Pancreas (tissue), 10 donors: ENCODE measurements at regions not wholly inside any gene's neighbourhood (a gene's known extent, or its start where the extent isn't known, plus 50 kb on each side); places are given as distances from the start of the nearest gene placed in this dataset.

Experiments used
- ATAC-seq, 4 donors: fragments of 200-7000 bp; cut with Tn5 transposase; one replicate each; pipeline versions ENCODE4 v1.8.0 to v1.9.1; 2020; ENCODE audit warnings: mild to moderate bottlenecking in 4 of 4, moderate library complexity in 4 of 4
- DNase-seq, 6 donors: peaks; one replicate each; pipeline ENCODE4 v3.0.0-alpha.2; 2020
- FAIRE-seq: peaks from 2 replicates; lab custom pipeline; 2012; peaks lifted over from hg19 to GRCh38; lab: Jason Lieb, UNC
- H3K27ac ChIP-seq, 4 donors: fragments of 200-600 bp; sonication (generic); 1 replicate in 3 of 4; 2 replicates in 1 of 4; pipeline versions ENCODE4 v1.5.0 to v1.8.0; 2020
- H3K27me3 ChIP-seq, 4 donors: fragments of 200-600 bp; one replicate each; pipeline ENCODE4 v1.8.0; 2021
- H3K36me3 ChIP-seq, 3 donors: fragments of 200-600 bp; sonication (generic) in 1 of 3; one replicate each; pipeline versions ENCODE4 v1.5.0 to v1.8.0; 2020 to 2021
- H3K4me1 ChIP-seq, 3 donors: fragments of 200-600 bp; one replicate each; pipeline ENCODE4 v1.8.0; 2021
- H3K4me3 ChIP-seq, 4 donors: fragments of 200-600 bp; sonication (generic) in 2 of 4; one replicate each; pipeline versions ENCODE4 v1.5.0 to v1.8.0; 2020 to 2021
- H3K9me3 ChIP-seq, 4 donors: fragments of 200-600 bp; one replicate each; pipeline ENCODE4 v1.8.0; 2021
- WGBS, 2 donors: extraction: QIAGEN DNeasy Blood & Tissue Kit; methylation state at CpG; one replicate each; pipeline ENCODE4 v1.1.7; 2013; 5-methylcytosine and 5-hydroxymethylcytosine counted together
- intact Hi-C, 3 donors: fragments of 100-400 bp; cut with DNase I; formaldehyde crosslinking; loops; one replicate each; pipeline versions ENCODE4 v1.11.1 to v1.14.2; 2022
- TF ChIP-seq, protein P1 (sequence below), 4 donors: fragments of 200-600 bp; sonication (generic) in 3 of 4; IDR thresholded peaks; one replicate each; pipeline versions ENCODE4 v1.5.0 to v1.8.0; 2021; ENCODE audit warnings: antibody characterized with exemption in 4 of 4
- donor health status: healthy with polysubstance abuse.
- donor health status: DM: no; HTN: no; CAD: no; lungs with moderate emphysema.
- donor health status: DM: no; HTN: no; CAD: no.
- donor health status: control.
- donor health status: control.
- donor health status: Bipolar disorder and iron deficiency.
- donor health status: DM: yes; HTN: yes; CAD: no.
- donor health status: DM: no; HTN: no; CAD: no.
- donor health status: DM: no; HTN: no; CAD: no.
- donor health status: DM: yes; HTN: yes; CAD: no.

DNA sequence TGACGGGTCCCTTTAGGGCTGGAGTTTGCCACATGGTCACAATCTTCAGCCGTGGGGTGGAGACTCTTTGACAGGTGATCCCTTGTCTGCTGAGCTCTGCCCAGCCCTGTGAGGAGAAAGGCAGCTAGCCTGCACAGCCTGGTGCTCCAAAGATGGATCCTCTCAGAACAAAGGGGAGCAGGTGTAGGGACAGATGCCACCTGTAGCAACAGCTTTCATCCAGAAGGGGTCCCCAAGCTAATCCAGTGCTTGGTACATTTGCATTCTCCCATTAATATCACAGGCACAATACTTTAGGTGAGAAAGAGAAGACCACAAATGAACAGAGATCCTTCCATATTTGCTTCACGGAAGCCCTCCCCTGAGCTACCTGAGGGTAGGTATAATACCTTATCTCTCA, 93.2 kb downstream of the CCDC185 start:
- no peak overlapping the region for H3K4me3 ChIP-seq
- H3K27me3 ChIP-seq, result no peaks in the 10 kb centered on the region
- no peaks in the 10 kb centered on the region for H3K9me3 ChIP-seq
- 55 to 61% methylated on average over 3 of the region's 3 CpGs for WGBS, 2 donors
- no peak overlapping the region for H3K27ac ChIP-seq
- FAIRE-seq (no peak), DNase-seq (no peak), ATAC-seq (no peak)
- no peaks in the 10 kb centered on the region for H3K4me1 ChIP-seq
- TF ChIP-seq, protein P1, sequence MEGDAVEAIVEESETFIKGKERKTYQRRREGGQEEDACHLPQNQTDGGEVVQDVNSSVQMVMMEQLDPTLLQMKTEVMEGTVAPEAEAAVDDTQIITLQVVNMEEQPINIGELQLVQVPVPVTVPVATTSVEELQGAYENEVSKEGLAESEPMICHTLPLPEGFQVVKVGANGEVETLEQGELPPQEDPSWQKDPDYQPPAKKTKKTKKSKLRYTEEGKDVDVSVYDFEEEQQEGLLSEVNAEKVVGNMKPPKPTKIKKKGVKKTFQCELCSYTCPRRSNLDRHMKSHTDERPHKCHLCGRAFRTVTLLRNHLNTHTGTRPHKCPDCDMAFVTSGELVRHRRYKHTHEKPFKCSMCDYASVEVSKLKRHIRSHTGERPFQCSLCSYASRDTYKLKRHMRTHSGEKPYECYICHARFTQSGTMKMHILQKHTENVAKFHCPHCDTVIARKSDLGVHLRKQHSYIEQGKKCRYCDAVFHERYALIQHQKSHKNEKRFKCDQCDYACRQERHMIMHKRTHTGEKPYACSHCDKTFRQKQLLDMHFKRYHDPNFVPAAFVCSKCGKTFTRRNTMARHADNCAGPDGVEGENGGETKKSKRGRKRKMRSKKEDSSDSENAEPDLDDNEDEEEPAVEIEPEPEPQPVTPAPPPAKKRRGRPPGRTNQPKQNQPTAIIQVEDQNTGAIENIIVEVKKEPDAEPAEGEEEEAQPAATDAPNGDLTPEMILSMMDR (IDR thresholded peaks at IDR 0.05), result no peak
- intact Hi-C loops, result no loop called here
- H3K36me3 ChIP-seq, result no peaks in the 10 kb centered on the region

DNA sequence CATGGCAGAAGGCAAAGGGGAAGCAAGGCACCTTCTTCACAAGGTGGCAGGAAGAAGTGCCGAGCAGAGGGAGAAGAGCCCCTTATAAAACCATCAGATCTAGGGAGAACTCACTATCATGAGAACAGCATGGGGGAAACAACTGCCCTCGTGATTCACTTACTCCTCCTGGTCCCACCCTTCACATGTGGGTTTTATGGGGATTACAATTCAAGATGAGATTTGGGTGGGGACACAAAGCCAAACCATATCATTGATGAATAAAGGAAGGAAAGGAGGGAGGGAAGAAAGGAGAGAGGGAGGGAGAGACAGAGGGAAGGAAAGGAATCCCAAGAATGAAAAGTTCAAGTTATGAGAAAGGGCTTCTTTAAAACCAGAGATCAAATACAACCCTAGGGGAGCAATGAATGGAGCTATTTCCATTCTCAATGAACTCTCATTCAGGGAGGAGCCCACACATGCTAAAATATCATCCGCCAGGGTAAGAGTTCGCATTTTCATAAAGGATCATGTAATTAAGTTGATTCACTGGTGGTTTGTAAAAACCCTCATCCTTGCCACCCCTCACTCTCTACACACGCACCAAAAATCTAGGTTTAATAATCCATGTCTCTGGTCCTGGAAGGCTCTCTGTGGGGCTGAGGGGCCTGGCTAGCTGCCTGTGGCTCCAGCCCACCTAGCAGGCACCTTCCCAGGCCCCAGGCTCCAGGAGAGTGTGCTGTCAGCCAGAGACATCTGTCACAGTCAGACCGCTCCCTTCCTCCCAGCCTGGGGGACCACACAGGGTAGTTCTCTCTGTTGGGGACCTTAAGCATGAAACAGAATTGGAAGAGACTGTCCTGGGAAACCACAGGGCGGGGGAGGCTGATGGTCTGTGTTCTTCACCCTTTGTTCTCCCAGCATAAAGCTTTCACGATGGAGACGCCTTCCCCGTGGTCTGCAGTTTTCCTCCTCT, 94.0 kb downstream of the CCDC185 start:
- FAIRE-seq (no peak), DNase-seq (no peak), ATAC-seq (no peak)
- Histone ChIP-seq H3K9me3 (no peaks in the 10 kb centered on the region), H3K4me3 (no peak overlapping the region), H3K27me3 (no peaks in the 10 kb centered on the region), H3K4me1 (no peaks in the 10 kb centered on the region), H3K36me3 (no peaks in the 10 kb centered on the region), H3K27ac (no peak overlapping the region)
- TF ChIP-seq, protein P1 (IDR thresholded peaks at IDR 0.05), result no peak
- 80 to 85% methylated on average over 10 of the region's 10 CpGs for WGBS, 2 donors
- intact Hi-C loops, result no loop called here

DNA sequence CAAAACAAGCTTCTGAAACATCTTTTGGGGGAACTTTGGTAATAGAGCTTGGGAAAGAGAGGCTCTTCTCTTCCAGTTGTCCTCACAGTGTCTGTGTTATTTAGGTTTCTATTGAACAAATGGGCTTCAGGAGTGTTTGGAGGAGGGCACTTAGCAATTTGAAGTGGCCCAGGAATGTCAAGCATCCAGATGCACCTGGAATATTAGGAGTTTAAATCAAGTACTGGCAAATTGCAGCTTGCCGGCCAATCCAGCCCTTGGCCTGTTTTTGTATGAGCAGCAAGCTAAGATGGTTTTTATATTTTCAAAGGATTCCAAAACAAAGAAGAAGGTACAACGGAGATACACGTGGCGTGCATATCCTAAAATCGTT, 94.7 kb downstream of the CCDC185 start:
- intact Hi-C loops, result no loop called here
- 83 to 90% methylated on average over 5 of the region's 5 CpGs for WGBS, 2 donors
- no peaks in the 10 kb centered on the region for H3K9me3 ChIP-seq
- H3K4me1 ChIP-seq, result no peaks in the 10 kb centered on the region
- no peak for ATAC-seq
- H3K27me3 ChIP-seq, result no peaks in the 10 kb centered on the region
- DNase-seq, result no peak
- H3K4me3 ChIP-seq, result no peak overlapping the region
- no peaks in the 10 kb centered on the region for H3K36me3 ChIP-seq
- TF ChIP-seq, protein P1 (IDR thresholded peaks at IDR 0.05), result no peak
- FAIRE-seq, result no peak
- no peak overlapping the region for H3K27ac ChIP-seq

DNA sequence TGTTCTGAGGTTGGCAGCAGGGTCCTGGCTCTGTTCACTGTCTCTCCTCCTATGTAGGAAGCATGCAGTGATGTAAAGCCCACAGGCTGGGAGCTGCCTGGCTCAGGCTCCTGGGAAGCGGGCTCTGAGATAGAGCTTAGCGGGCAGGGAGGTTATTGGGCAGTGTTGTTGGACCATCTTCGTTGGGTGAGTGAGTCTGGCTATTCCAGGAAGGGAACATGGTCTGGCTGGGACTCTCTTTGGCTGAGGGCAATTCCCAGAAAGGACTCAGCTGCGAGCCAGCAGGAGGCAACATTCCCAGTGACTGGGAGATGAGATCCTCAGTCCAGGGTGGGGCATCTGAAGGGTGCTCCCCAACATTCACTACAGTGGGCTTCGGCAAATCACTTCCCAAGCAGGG, 96.2 kb downstream of the CCDC185 start:
- no peak for DNase-seq
- TF ChIP-seq, protein P1 (IDR thresholded peaks at IDR 0.05), result no peak
- Histone ChIP-seq H3K9me3 (no peaks in the 10 kb centered on the region), H3K4me1 (no peaks in the 10 kb centered on the region), H3K4me3 (no peak overlapping the region), H3K36me3 (no peaks in the 10 kb centered on the region), H3K27ac (no peak overlapping the region), H3K27me3 (no peaks in the 10 kb centered on the region)
- intact Hi-C loops, result no loop called here
- no peak for ATAC-seq
- FAIRE-seq, result no peak
- WGBS, 2 donors, result 80 to 82% methylated on average over 5 of the region's 5 CpGs

DNA sequence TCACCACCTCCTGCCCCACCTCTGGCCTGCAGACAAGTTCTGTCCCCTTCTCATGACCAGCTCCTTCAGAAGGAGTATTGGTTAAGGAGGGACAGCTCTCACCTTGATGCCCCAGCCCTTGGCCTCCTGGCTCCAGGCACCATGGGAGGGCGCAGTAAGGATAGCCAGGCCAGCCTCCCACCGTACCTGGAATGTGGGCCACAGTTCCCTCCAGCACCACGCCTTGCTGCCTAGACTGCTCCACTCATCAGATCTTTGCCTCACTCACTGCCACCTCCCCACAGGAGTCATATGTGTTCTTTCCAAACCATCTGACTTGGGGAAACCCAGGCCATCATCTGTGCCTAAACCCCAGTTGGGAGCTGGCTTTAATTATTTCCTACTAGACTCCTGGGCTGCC, 97.0 kb downstream of the CCDC185 start:
- H3K27ac ChIP-seq, result no peak overlapping the region
- ATAC-seq, result no peak
- no peak for FAIRE-seq
- no peak for DNase-seq
- intact Hi-C loops, result no loop called here
- WGBS, 2 donors, result 97 to 98% methylated on average over 3 of the region's 3 CpGs
- no peaks in the 10 kb centered on the region for H3K36me3 ChIP-seq
- H3K9me3 ChIP-seq, result no peaks in the 10 kb centered on the region
- H3K4me1 ChIP-seq, result no peaks in the 10 kb centered on the region
- H3K27me3 ChIP-seq, result no peaks in the 10 kb centered on the region
- H3K4me3 ChIP-seq, result no peak overlapping the region
- TF ChIP-seq, protein P1 (IDR thresholded peaks at IDR 0.05), result no peak
